Loucy (cell line): ENCODE measurements at regions not wholly inside any gene's neighbourhood (a gene's known extent, or its start where the extent isn't known, plus 50 kb on each side); places are given as distances from the start of the nearest gene placed in this dataset.

ENCODE experiments used
- H2AFZ ChIP-seq: fragments of 200-600 bp; sonication (generic); 2 replicates; pipeline ENCODE4 v1.6.0; 2016; ENCODE audit warnings: antibody characterized with exemption, mild to moderate bottlenecking, low read length, moderate library complexity
- H3F3A ChIP-seq: fragments of 200-600 bp; 2 replicates; pipeline ENCODE4 v1.6.0; 2016; ENCODE audit warnings: antibody characterized with exemption, low read depth, mild to moderate bottlenecking
- H3K27me3 ChIP-seq: fragments of 200-600 bp; sonication (generic); 2 replicates; pipeline ENCODE4 v1.6.1; 2014; ENCODE audit warnings: low read length, mild to moderate bottlenecking; ENCODE audit not compliant: insufficient read depth, poor library complexity, severe bottlenecking
- H3K36me3 ChIP-seq: fragments of 200-600 bp; sonication (generic); 2 replicates; pipeline ENCODE4 v1.6.1; 2016; ENCODE audit warnings: low read length; ENCODE audit not compliant: insufficient read depth
- H3K4me1 ChIP-seq: fragments of 200-600 bp; sonication (generic); 2 replicates; pipeline ENCODE4 v1.5.1; 2014; ENCODE audit warnings: low read length, mild to moderate bottlenecking; ENCODE audit not compliant: insufficient read depth, poor library complexity, severe bottlenecking
- H3K4me2 ChIP-seq: fragments of 200-600 bp; sonication (generic); 2 replicates; pipeline ENCODE4 v1.6.0; 2014; ENCODE audit warnings: antibody characterized with exemption, low read length, low read depth, mild to moderate bottlenecking; ENCODE audit not compliant: poor library complexity, severe bottlenecking
- H3K4me3 ChIP-seq: fragments of 200-600 bp; sonication (generic); 2 replicates; pipeline ENCODE4 v1.5.1; 2014; ENCODE audit warnings: low read length, mild to moderate bottlenecking, mixed read lengths; ENCODE audit not compliant: poor library complexity, severe bottlenecking
- H3K79me2 ChIP-seq: fragments of 200-600 bp; sonication (generic); 2 replicates; pipeline ENCODE4 v1.6.1; 2014; ENCODE audit warnings: low read length; ENCODE audit not compliant: insufficient read depth
- H3K9ac ChIP-seq: fragments of 200-600 bp; sonication (generic); 2 replicates; pipeline ENCODE4 v1.6.0; 2014; ENCODE audit warnings: mild to moderate bottlenecking, low read depth, low read length, moderate library complexity; ENCODE audit not compliant: poor library complexity, severe bottlenecking
- H3K9me2 ChIP-seq: fragments of 200-600 bp; sonication (generic); replicated peaks from 2 replicates; pipeline ENCODE4 v1.6.1; 2016; ENCODE audit warnings: low read depth, low read length, mixed read lengths
- H3K9me3 ChIP-seq: fragments of 200-600 bp; sonication (generic); 2 replicates; pipeline ENCODE4 v1.6.1; 2014; ENCODE audit warnings: mild to moderate bottlenecking, antibody characterized with exemption, low read length, low read depth; ENCODE audit not compliant: insufficient read depth
- H4K20me1 ChIP-seq: fragments of 200-600 bp; sonication (generic); 2 replicates; pipeline ENCODE4 v1.6.0; 2014; ENCODE audit warnings: antibody characterized with exemption, low read length, mild to moderate bottlenecking; ENCODE audit not compliant: insufficient read depth, poor library complexity, severe bottlenecking
- CTCF ChIP-seq: fragments of 200-600 bp; sonication (generic); conservative IDR thresholded peaks from 2 replicates; pipeline ENCODE4 v1.5.1; 2014; ENCODE audit warnings: mild to moderate bottlenecking, antibody characterized with exemption, low read length
- EZH2phosphoT487 ChIP-seq: fragments of 200-600 bp; IDR thresholded peaks from 2 replicates; pipeline ENCODE4 v1.6.1; 2018; ENCODE audit warnings: antibody characterized with exemption, mild to moderate bottlenecking, moderate library complexity, borderline replicate concordance

GRCh38 chr12:82213761-82214160 lies 144.4 kb downstream of the CCDC59 start:
- Histone ChIP-seq H3K79me2 (no peaks in the 10 kb centered on the region), H4K20me1 (no peaks in the 10 kb centered on the region), H3K9ac (no peak overlapping the region), H3K27me3 (no peaks in the 10 kb centered on the region), H3F3A (no peaks in the 10 kb centered on the region), H3K36me3 (no peaks in the 10 kb centered on the region), H3K9me3 (0 out of 2 replicates have a peak, but pooled peaks cover 3% of the 10 kb centered on the region), H3K4me2 (no peak overlapping the region), H3K9me2 (no peaks in the 10 kb centered on the region), H3K4me3 (no peak overlapping the region), H2AFZ (no peak overlapping the region), H3K4me1 (no peaks in the 10 kb centered on the region)
- no peak for TF ChIP-seq EZH2phosphoT487
- no peak for TF ChIP-seq CTCF

GRCh38 chr12:82210882-82211281 lies 147.3 kb downstream of the CCDC59 start:
- H3K4me2 ChIP-seq, result no peak overlapping the region
- no peaks in the 10 kb centered on the region for H3K27me3 ChIP-seq

GRCh38 chr12:82209533-82209932 lies 148.7 kb downstream of the CCDC59 start:
- Histone ChIP-seq H3K4me1 (no peaks in the 10 kb centered on the region), H3K79me2 (no peaks in the 10 kb centered on the region), H3K9ac (no peak overlapping the region), H3F3A (no peaks in the 10 kb centered on the region), H4K20me1 (no peaks in the 10 kb centered on the region), H3K9me3 (0 out of 2 replicates have a peak, but pooled peaks cover 3% of the 10 kb centered on the region), H3K27me3 (no peaks in the 10 kb centered on the region), H3K4me3 (no peak overlapping the region), H3K4me2 (no peak overlapping the region), H3K36me3 (no peaks in the 10 kb centered on the region), H3K9me2 (no peaks in the 10 kb centered on the region), H2AFZ (no peak overlapping the region)
- TF ChIP-seq EZH2phosphoT487 (no peak), CTCF (no peak)

More at GRCh38 chr12:82210882-82211281, 147.3 kb downstream of the CCDC59 start:
- H3K4me3 ChIP-seq, result no peak overlapping the region
- 0 out of 2 replicates have a peak, but pooled peaks cover 3% of the 10 kb centered on the region for H3K9me3 ChIP-seq
- no peak for TF ChIP-seq EZH2phosphoT487
- TF ChIP-seq CTCF, result no peak
- no peaks in the 10 kb centered on the region for H3F3A ChIP-seq
- H3K9ac ChIP-seq, result no peak overlapping the region
- no peak overlapping the region for H2AFZ ChIP-seq
- no peaks in the 10 kb centered on the region for H3K9me2 ChIP-seq
- H3K4me1 ChIP-seq, result no peaks in the 10 kb centered on the region
- no peaks in the 10 kb centered on the region for H4K20me1 ChIP-seq
- no peaks in the 10 kb centered on the region for H3K79me2 ChIP-seq
- no peaks in the 10 kb centered on the region for H3K36me3 ChIP-seq
